A673 (cell line): ENCODE measurements at regions not wholly inside any gene's neighbourhood (a gene's known extent, or its start where the extent isn't known, plus 50 kb on each side); places are given as distances from the start of the nearest gene placed in this dataset.

Experiments used
- BruUV-seq: library from RNA; stranded (reverse); fragments of 400-500 nt; replicated peaks from 2 replicates; lab custom pipeline; 2021; lab: Mats Ljungman, UMichigan
- CTCF ChIA-PET: fragments of 300-600 bp; sonication (Branson Sonifier 250); formaldehyde crosslinking; loops from one replicate; lab custom pipeline; 2022; ENCODE audit warnings: antibody characterized with exemption; lab: Charles Lee
- POLR2A ChIA-PET: fragments of 300-600 bp; sonication (Branson Sonifier 250); formaldehyde crosslinking; loops from one replicate; lab custom pipeline; 2022; ENCODE audit warnings: antibody characterized with exemption; ENCODE audit not compliant: low non-redundant PET; lab: Charles Lee
- DNase-seq: peaks from one replicate; pipeline ENCODE4 v3.0.0-alpha.2; 2015; ENCODE audit warnings: low spot score
- H3K27ac ChIP-seq: fragments of 200-600 bp; sonication (generic); 2 replicates; pipeline ENCODE4 v1.5.1; 2016; ENCODE audit warnings: mixed run types, low read depth, mild to moderate bottlenecking, mixed read lengths, antibody characterized with exemption, low read length; ENCODE audit not compliant: poor library complexity, severe bottlenecking
- H3K27me3 ChIP-seq: fragments of 200-600 bp; sonication (generic); replicated peaks from 2 replicates; pipeline ENCODE4 v1.6.1; 2017; ENCODE audit warnings: mixed run types, low read depth, mild to moderate bottlenecking, mixed read lengths, antibody characterized with exemption, low read length; ENCODE audit not compliant: insufficient read depth, poor library complexity
- H3K36me3 ChIP-seq: fragments of 200-600 bp; sonication (generic); 2 replicates; pipeline ENCODE4 v1.6.1; 2016; ENCODE audit warnings: mixed run types, mild to moderate bottlenecking, mixed read lengths, antibody characterized with exemption, low read length; ENCODE audit not compliant: insufficient read depth, poor library complexity, severe bottlenecking
- H3K4me1 ChIP-seq: fragments of 200-600 bp; sonication (generic); 2 replicates; pipeline ENCODE4 v1.6.1; 2017; ENCODE audit warnings: mixed run types, mild to moderate bottlenecking, mixed read lengths, antibody characterized with exemption, low read length; ENCODE audit not compliant: insufficient read depth, poor library complexity, severe bottlenecking
- H3K4me3 ChIP-seq: fragments of 200-600 bp; sonication (generic); 2 replicates; pipeline ENCODE4 v1.5.1; 2016; ENCODE audit warnings: low read depth, mixed run types, mild to moderate bottlenecking, mixed read lengths, low read length; ENCODE audit not compliant: poor library complexity, severe bottlenecking
- H3K9me3 ChIP-seq: fragments of 200-600 bp; sonication (generic); 2 replicates; pipeline ENCODE4 v1.6.1; 2016; ENCODE audit warnings: mixed run types, low read depth, mild to moderate bottlenecking, mixed read lengths, antibody characterized with exemption, low read length; ENCODE audit not compliant: poor library complexity, severe bottlenecking
- CTCF ChIP-seq: fragments of 300-800, 200-600 bp; sonication (generic); conservative IDR thresholded peaks from 2 replicates; pipeline ENCODE4 v1.5.1; 2017; ENCODE audit warnings: low read depth, mild to moderate bottlenecking, antibody characterized with exemption, low read length, moderate library complexity, mixed read lengths
- EZH2 ChIP-seq: fragments of 200-600 bp; sonication (generic); IDR thresholded peaks from 2 replicates; pipeline ENCODE4 v1.6.1; 2017; ENCODE audit warnings: borderline replicate concordance, low read depth, mild to moderate bottlenecking, mixed read lengths, antibody characterized with exemption, low read length; ENCODE audit not compliant: poor library complexity, severe bottlenecking
- intact Hi-C: fragments of 100-400 bp; cut with micrococcal nuclease; formaldehyde crosslinking; loops from one replicate; pipeline ENCODE4 v1.10.0; 2022; ENCODE audit not compliant: unreplicated experiment

GRCh38 chr16:58960484-58960883, 226.4 kb upstream of the GOT2 start:
- Histone ChIP-seq H3K9me3 (no peaks in the 10 kb centered on the region), H3K36me3 (no peaks in the 10 kb centered on the region), H3K4me3 (no peak overlapping the region), H3K4me1 (no peaks in the 10 kb centered on the region), H3K27ac (no peak overlapping the region), H3K27me3 (peaks cover 18% of the 10 kb centered on the region)
- POLR2A ChIA-PET: no interaction called here
- no peak for DNase-seq
- intact Hi-C loops: no loop called here
- TF ChIP-seq CTCF: no peak
- TF ChIP-seq EZH2: no peak
- no TSS peak for BruUV-seq
- CTCF ChIA-PET: no interaction called here

- Histone ChIP-seq H3K27me3 (peaks cover 21% of the 10 kb centered on the region), H3K27ac (no peak overlapping the region), H3K9me3 (no peaks in the 10 kb centered on the region), H3K4me1 (no peaks in the 10 kb centered on the region), H3K36me3 (no peaks in the 10 kb centered on the region), H3K4me3 (no peak overlapping the region)
- POLR2A ChIA-PET: no interaction called here
- BruUV-seq: no TSS peak
- DNase-seq: no peak
- intact Hi-C loops: no loop called here
- TF ChIP-seq CTCF: no peak
- TF ChIP-seq EZH2: no peak
- CTCF ChIA-PET: no interaction called here
Observed at GRCh38 chr16:58960034-58960433, 225.9 kb upstream of the GOT2 start.

- H3K27me3 ChIP-seq: peaks cover 32% of the 10 kb centered on the region
- BruUV-seq: no TSS peak
- CTCF ChIA-PET: no interaction called here
- H3K4me1 ChIP-seq: no peaks in the 10 kb centered on the region
- intact Hi-C loops: no loop called here
- no peaks in the 10 kb centered on the region for H3K9me3 ChIP-seq
- TF ChIP-seq CTCF (no peak), EZH2 (no peak)
- H3K4me3 ChIP-seq: no peak overlapping the region
- H3K36me3 ChIP-seq: no peaks in the 10 kb centered on the region
- H3K27ac ChIP-seq: no peak overlapping the region
- no peak for DNase-seq
- POLR2A ChIA-PET: no interaction called here
Observed at GRCh38 chr16:58958749-58959148, 224.6 kb upstream of the GOT2 start.
